HG02981 (cell line): ENCODE measurements at regions not wholly inside any gene's neighbourhood (a gene's known extent, or its start where the extent isn't known, plus 50 kb on each side); places are given as distances from the start of the nearest gene placed in this dataset.
"Not testable (repeated sequence)": the region's sequence is repeated elsewhere in the genome, so short reads cannot be mapped to it uniquely, and the experiment has no call there.

ENCODE experiments used
- ATAC-seq: cut with Tn5 transposase; IDR thresholded peaks from one replicate; pipeline ENCODE4 v1.9.1; 2021; ENCODE audit warnings: mild to moderate bottlenecking, moderate library complexity; ENCODE audit not compliant: unreplicated experiment

DNA sequence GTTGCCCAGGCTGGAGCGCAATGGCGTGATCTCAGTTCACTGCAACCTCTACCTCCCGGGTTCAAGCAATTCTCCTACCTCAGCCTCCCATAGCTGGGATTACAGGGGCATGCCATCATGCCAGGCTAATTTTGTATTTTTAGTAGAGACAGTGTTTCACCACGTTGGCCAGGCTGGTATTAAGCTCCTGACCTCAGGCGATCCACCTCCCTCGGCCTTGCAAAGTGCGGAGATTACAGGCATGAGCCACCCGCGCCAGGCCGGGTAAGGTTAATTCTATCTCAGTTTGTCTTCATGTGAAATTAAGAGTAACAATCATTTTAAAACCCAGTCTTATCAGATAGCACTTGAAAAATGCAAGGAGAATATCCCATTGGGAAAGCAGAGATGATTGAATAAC, 1681.7 kb upstream of the DDX18 start:
- ATAC-seq, result no peak

DNA sequence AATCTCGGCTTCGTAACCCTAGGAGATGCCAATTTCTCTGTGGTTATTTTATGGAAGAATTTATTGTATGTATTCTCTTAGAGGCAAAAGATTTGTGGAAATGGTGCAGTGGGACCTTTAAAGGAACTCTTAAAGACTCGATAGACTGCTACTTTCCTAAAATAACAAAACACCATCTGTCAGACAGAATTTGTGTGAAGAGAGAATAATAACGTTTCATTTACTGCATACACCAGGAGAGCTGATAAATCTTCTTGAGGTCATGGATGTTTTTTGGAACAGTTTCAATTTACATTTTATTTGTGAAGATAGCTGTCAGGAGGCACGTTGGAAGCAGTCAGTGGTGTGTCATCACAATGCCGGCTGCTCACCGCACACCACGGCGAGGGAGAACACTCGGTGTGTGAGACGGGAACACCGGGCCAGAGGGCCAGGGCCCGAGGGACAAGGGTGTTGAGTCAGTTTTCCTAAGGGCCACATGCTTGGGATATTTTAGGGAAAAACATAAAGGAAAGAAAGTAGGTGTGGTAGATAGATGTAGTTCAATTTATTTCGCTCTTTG, 1681.0 kb upstream of the DDX18 start:
- ATAC-seq, result no peak

DNA sequence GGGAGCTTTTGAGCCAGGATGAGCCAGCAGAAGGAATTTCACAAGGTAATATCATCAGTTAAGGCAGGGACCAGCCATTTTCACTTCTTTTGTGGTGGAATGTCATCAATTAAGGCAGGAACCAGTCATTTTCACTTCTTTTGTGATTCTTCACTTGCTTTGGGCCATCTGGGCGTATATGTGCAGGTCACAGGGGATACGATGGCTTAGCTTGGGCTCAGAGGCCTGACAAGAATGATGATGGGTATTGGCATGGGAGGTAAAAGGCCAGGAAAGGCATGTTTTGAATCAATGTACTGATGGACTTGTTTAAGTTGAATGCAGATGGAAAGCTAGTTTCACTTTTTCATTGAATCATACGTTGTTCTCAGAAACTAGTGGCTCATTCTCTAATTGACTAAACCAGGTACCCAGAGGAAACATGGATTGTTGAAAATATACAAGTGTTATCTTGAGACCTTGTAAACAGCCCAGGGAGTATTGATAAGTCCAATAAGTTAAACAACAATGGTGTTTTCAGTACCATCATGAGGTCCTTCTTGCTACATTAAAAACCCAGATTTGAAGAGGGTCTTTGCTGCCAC, 1672.5 kb upstream of the DDX18 start:
- no peak for ATAC-seq

DNA sequence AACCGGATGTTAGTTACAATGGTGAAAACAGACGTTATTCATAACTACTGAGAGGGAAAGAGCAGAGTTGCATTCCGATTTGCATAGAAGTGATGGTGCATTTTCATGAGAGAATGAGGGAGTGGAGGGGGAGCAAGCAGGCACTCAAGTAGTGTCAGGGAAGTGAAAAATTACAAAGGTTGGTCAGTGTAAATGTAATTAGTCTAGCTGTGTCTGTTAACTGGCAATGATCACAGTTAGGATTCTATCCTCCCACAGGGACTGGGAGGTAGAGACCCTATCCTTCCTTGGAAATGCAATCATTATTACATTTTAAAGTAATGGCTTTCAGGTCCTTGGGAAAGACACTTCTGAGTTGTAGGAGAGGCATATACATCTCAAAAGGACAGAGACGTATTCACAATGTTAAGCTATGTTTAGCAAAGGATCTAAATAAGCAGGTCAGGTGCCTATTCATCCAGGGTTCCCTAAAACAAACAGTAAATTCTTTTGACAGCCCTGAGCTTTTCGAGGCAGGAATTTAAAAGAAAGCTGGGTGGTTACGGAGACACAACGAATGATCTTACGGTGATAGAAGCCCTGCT, 1671.8 kb upstream of the DDX18 start:
- ATAC-seq, result no peak

- ATAC-seq, result no peak
Observed at GRCh38 chr2:116145031-116145430, 1669.5 kb upstream of the DDX18 start.

GRCh38 chr2:116148361-116148760, 1666.1 kb upstream of the DDX18 start:
- ATAC-seq, result no peak

GRCh38 chr2:116153729-116154128, 1660.8 kb upstream of the DDX18 start:
- ATAC-seq, result no peak

DNA sequence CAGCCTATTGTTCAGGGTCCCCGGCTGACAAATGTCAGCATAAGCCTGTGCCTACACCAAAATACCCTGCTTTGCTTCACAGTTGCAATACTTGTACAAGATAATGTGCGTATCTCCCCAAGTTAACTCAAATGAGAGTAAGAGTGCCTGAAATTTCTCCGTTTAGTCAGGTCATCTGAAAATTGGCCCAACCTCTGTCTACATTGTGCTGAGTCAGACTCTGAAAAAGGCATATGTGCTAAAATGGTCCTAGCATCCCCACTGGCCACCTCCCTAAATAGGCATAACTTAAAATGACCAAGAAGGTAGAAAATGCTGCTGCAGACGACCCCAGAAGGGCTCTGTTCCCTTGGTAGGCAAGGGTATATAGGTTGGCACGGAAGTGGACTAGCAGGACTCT, 1653.8 kb upstream of the DDX18 start:
- ATAC-seq, result no peak

DNA sequence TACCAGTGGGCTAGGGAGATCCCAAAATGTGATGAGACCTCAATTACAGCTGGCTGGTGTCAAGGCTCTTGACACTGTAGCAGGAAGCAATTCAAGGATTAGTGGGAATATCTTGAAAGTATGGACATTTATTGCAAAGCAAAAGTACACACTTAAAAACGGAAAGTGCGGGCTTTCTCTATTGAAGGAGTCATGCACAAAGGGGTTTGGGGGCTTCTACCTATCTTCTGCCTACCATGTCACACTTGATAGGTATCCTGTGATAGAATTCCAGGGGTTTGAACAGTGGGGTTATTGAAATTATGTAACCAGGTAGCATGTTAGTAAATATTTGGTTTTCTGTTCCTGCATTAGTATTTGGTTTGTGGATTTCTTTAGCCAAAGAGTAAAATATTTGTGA, 1652.1 kb upstream of the DDX18 start:
- ATAC-seq, result no peak

DNA sequence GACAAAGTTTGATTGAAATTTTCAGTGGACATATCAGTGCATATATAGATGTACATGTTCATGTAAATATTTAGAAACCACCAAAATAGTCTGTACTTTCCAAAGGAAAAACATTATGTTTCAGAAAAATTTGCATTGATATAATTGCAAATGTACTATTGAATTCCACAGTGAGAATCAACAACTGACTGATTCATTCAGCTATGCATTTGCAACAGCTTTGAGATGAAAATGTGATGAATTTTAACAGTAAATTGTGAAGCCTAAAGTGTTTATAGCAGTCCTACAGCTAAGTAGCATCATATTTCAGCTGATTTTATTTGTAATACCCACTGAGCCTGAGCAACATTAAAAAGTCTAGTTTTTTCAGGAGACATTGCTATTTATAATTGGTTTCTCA, 1647.4 kb upstream of the DDX18 start:
- no peak for ATAC-seq

- ATAC-seq, result no peak
Observed at GRCh38 chr2:116180072-116180471, 1634.4 kb upstream of the DDX18 start.

DNA sequence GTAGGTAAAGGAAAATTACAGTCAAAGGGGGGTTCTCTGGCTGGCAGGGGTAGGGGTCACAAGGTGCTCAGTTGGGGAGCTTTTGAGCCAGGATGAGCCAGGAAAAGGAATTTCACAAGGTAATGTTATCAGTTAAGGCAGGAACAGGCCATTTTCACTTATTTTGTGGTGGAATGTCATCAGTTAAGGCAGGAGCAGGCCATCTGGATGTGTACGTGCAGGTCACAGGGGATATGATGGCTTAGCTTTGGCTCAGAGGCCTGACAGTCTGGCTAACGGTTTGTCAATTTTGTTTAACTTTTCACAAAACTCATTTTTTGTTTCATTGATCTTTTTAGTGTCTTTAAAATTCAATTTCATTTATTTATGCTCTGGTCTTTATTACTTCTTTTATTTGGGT, 1623.8 kb upstream of the DDX18 start:
- ATAC-seq, result not testable (repeated sequence)

DNA sequence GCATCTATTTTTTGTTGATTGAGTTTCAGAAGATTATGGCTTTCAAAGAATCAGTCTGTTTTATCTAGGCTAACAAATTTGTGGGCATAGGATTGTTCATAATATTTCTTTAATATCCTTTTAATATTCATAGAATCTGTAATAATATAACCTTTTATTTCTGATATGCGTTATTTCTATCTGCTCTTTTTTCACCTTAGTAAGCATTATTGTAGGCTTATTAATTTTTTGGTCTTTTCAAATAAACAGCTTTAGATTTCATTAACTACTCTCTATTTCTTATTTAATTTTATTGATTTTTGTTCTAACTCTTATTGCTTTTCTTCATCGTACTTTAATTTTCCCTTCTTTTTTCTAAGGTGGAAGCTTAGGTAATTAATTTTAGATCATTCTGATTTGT, 1614.4 kb upstream of the DDX18 start:
- ATAC-seq, result no peak

- ATAC-seq, result no peak
Observed at GRCh38 chr2:116211719-116212118, 1602.8 kb upstream of the DDX18 start.

DNA sequence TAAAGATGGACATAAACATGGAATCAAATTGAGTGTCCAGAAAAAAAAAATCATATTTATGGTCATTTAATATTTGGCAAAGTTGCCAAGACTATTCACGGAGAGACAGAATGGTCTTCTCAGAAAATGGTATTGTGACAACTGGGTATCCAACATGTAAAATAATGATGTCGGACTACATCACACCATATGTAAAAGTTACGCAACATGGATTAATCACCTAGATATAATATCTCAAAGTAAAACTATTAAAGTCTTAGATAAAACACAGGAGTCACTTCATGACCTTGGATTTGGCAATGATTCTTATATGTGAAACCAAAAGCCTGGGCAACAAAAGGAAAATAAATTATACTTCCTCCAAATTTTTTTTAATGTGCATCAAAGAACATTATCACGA, 1591.7 kb upstream of the DDX18 start:
- no peak for ATAC-seq

GRCh38 chr2:116223912-116224311, 1590.6 kb upstream of the DDX18 start:
- ATAC-seq, result no peak

DNA sequence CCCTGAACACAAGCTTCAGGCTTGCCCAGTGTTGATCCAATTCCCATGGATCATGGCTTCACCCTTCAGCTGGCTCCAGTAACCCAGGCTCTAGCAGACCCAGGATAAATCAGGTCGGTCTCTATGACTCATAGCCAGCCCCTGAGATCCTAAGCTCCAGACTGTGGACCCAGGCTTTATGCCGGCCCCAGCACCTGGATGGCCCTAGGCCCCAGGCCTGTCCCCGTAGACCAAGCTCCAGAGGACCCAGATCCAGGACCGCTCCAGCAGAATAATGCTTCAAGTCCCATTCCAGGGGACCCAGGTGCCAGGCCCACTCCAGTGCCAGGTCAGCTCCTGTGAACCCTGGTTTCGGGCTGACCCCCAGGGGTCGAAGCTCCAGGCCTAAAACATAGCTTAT, 1589.9 kb upstream of the DDX18 start:
- no peak for ATAC-seq

DNA sequence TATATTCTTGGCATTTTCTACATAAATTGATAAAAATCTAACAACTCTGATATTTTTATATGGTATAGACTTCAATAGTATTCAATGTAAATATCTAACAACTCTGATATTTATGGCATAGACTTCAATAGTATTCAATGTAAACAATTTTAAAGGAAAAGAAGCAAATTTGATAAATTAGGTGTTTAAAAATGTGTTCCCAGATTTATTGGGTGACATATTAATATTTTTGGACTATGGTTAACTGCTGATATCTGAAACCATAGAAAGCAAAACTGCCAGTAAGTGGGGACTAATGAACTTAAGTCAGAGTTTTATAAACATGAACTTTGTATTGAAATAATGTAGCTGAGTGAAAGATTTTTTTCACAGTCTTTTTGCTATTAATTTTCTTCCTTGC, 1576.0 kb upstream of the DDX18 start:
- no peak for ATAC-seq

- no peak for ATAC-seq
Observed at GRCh38 chr2:116250376-116250775, 1564.1 kb upstream of the DDX18 start.

GRCh38 chr2:116264872-116265271, 1549.6 kb upstream of the DDX18 start:
- ATAC-seq, result no peak

GRCh38 chr2:116269040-116269439, 1545.5 kb upstream of the DDX18 start:
- ATAC-seq, result no peak

GRCh38 chr2:116304328-116304727, 1510.2 kb upstream of the DDX18 start:
- no peak for ATAC-seq

- ATAC-seq, result no peak
Observed at GRCh38 chr2:116317111-116317510, 1497.4 kb upstream of the DDX18 start.
